B cell (primary cell): ENCODE measurements at regions not wholly inside any gene's neighbourhood (a gene's known extent, or its start where the extent isn't known, plus 50 kb on each side); places are given as distances from the start of the nearest gene placed in this dataset.

Source experiments
- ATAC-seq: fragments of 200-7000 bp; cut with Tn5 transposase; one replicate; pipeline ENCODE4 v1.10.0; 2021; ENCODE audit warnings: low read depth, mild to moderate bottlenecking, moderate number of reproducible peaks, moderate library complexity
- CTCF ChIA-PET: fragments of 350-600 bp; sonication (Branson Sonifier 250); formaldehyde crosslinking; loops from one replicate; lab custom pipeline; 2021; ENCODE audit warnings: antibody characterized with exemption, inconsistent platforms; lab: Charles Lee
- POLR2A ChIA-PET: fragments of 350-600 bp; sonication (Branson Sonifier 250); formaldehyde crosslinking; loops from one replicate; lab custom pipeline; 2021; ENCODE audit warnings: antibody characterized with exemption; lab: Charles Lee
- DNase-seq: peaks from one replicate; pipeline ENCODE4 v3.0.0; 2013
- H2AFZ ChIP-seq: 2 replicates; pipeline ENCODE4 v1.6.1; 2012; ENCODE audit warnings: mild to moderate bottlenecking, low read depth, low read length; ENCODE audit not compliant: insufficient read depth, poor library complexity, severe bottlenecking
- H3K27ac ChIP-seq, 2 donors: 1 replicate in 1 of 2; 2 replicates in 1 of 2; pipeline ENCODE4 v1.5.1; 2012 to 2013; ENCODE audit warnings: low read length in 2 of 2, mild to moderate bottlenecking in 2 of 2, moderate library complexity in 1 of 2
- H3K27me3 ChIP-seq, 4 experiments: fragments of 200-600 bp in 1 of 4; sonication (generic) in 1 of 4; replicated peaks in 1 of 4; 1 replicate in 2 of 4; 2 replicates in 2 of 4; pipeline versions ENCODE4 v1.6.1 to v1.7.0; 2013 to 2016; ENCODE audit warnings: low read length in 3 of 4, mild to moderate bottlenecking in 2 of 4, mixed read lengths in 1 of 4, moderate library complexity in 1 of 4; ENCODE audit not compliant: insufficient read depth in 4 of 4, control insufficient read depth in 3 of 4; ENCODE audit errors: control extremely low read depth in 1 of 4
- H3K36me3 ChIP-seq, 2 experiments: replicated peaks in 1 of 2; 1 replicate in 1 of 2; 2 replicates in 1 of 2; pipeline versions ENCODE4 v1.6.1 to v1.7.1; 2013; ENCODE audit warnings: low read length in 1 of 2; ENCODE audit not compliant: insufficient read depth in 2 of 2, control insufficient read depth in 1 of 2; ENCODE audit errors: control extremely low read depth in 1 of 2, extremely low read depth in 1 of 2
- H3K4me1 ChIP-seq, 2 donors: fragments of 200-600 bp in 1 of 2; sonication (generic) in 1 of 2; 1 replicate in 1 of 2; 2 replicates in 1 of 2; pipeline versions ENCODE4 v1.5.1 to v1.6.1; 2013 to 2017; ENCODE audit warnings: low read length in 2 of 2; ENCODE audit not compliant: control insufficient read depth in 2 of 2, insufficient read depth in 2 of 2
- H3K4me2 ChIP-seq: replicated peaks from 2 replicates; pipeline ENCODE3; 2012; ENCODE audit warnings: mild to moderate bottlenecking, low read depth, low read length; ENCODE audit not compliant: poor library complexity, severe bottlenecking
- H3K4me3 ChIP-seq, 5 experiments: fragments of 200-600 bp in 1 of 5; sonication (generic) in 1 of 5; 1 replicate in 3 of 5; 2 replicates in 2 of 5; pipeline versions ENCODE4 v1.5.1 to v1.7.0; 2011 to 2016; ENCODE audit warnings: low read length in 4 of 5, mild to moderate bottlenecking in 4 of 5, low read depth in 2 of 5, control low read depth in 1 of 5, moderate library complexity in 1 of 5; ENCODE audit not compliant: insufficient read depth in 1 of 5; ENCODE audit errors: control extremely low read depth in 1 of 5, extremely low read depth in 1 of 5
- H3K79me2 ChIP-seq: fragments of 200-600 bp; sonication (generic); one replicate; pipeline ENCODE4 v1.6.0; 2016; ENCODE audit warnings: low read length; ENCODE audit not compliant: control insufficient read depth, insufficient read depth
- H3K9ac ChIP-seq: fragments of 200-600 bp; sonication (generic); 2 replicates; pipeline ENCODE4 v1.6.1; 2017; ENCODE audit warnings: mild to moderate bottlenecking, low read length, moderate library complexity
- H3K9me3 ChIP-seq, 3 donors: one replicate each; pipeline versions ENCODE4 v1.6.1 to v1.7.1; 2013; ENCODE audit warnings: low read length in 2 of 3; ENCODE audit not compliant: control insufficient read depth in 2 of 3, insufficient read depth in 1 of 3; ENCODE audit errors: control extremely low read depth in 1 of 3
- H4K20me1 ChIP-seq: 2 replicates; pipeline ENCODE4 v1.6.0; 2012; ENCODE audit warnings: mild to moderate bottlenecking, low read length; ENCODE audit not compliant: insufficient read depth, control insufficient read depth, poor library complexity, severe bottlenecking
- H3K27ac Mint-ChIP-seq: one replicate; pipeline ENCODE4 v1.8.0; 2021; ENCODE audit warnings: mixed read lengths
- H3K27me3 Mint-ChIP-seq: one replicate; pipeline ENCODE4 v1.8.0; 2021; ENCODE audit warnings: mixed read lengths
- H3K4me1 Mint-ChIP-seq: one replicate; pipeline ENCODE4 v1.8.0; 2021; ENCODE audit warnings: mixed read lengths
- H3K4me3 Mint-ChIP-seq: one replicate; pipeline ENCODE4 v1.8.0; 2021; ENCODE audit warnings: mixed read lengths
- H3K9me3 Mint-ChIP-seq: one replicate; pipeline ENCODE4 v1.8.0; 2022; ENCODE audit warnings: mixed read lengths; ENCODE audit not compliant: insufficient read depth
- EZH2 ChIP-seq: IDR thresholded peaks from 2 replicates; pipeline ENCODE4 v1.6.1; 2012; ENCODE audit warnings: borderline replicate concordance, low read depth, mild to moderate bottlenecking, moderate library complexity, low read length; ENCODE audit not compliant: insufficient read depth, poor library complexity, severe bottlenecking
- WGBS: methylation state at CpG from one replicate; pipeline ENCODE4 v1.1.5; 2013; ENCODE audit warnings: missing lambda C conversion rate; ENCODE audit not compliant: insufficient coverage; 5-methylcytosine and 5-hydroxymethylcytosine counted together
- intact Hi-C: fragments of 100-400 bp; cut with micrococcal nuclease; formaldehyde crosslinking; loops from one replicate; pipeline ENCODE4 v1.10.0; 2022
- TF ChIP-seq, protein P1 (sequence below): fragments of 200-600 bp; IDR thresholded peaks from one replicate; pipeline ENCODE4 v1.8.0; 2022; ENCODE audit warnings: antibody characterized with exemption, mild to moderate bottlenecking

DNA sequence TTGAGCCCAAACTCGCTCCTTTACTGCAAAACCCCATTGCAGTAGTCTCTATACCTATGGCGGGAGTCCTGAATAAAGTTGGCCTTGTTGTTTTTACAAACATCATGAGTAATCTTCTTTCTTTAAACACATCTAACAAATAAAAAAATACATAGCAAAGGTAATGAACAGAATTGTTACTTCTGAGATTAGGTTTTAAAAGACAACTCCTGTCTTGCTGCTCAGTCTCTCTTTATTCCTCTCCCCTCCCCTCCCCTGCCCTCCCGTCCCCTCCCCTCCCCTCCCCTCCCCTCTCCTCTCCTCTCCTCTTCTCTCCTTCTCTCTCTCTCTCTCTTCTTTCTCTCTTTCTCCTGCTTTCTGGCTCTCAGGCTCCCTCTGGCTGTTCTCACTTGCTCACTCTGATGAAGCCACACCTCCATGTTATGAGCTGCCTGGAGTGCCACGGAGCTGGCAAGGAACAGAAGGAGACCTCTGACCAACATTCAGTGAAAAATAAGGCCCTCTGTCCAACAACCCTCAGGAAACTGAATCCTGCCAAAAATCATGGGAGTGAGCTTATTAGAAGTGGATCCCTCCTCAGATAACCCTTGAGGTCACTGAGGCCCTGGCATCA lies 300.7 kb upstream of the MIR17HG start:
- H4K20me1 ChIP-seq = no peaks in the 10 kb centered on the region
- no peak overlapping the region for H3K27ac Mint-ChIP-seq
- H2AFZ ChIP-seq = no peak overlapping the region
- no peak overlapping the region for H3K4me3 Mint-ChIP-seq
- POLR2A ChIA-PET = no interaction called here
- no peaks in the 10 kb centered on the region for H3K9me3 Mint-ChIP-seq
- intact Hi-C loops = no loop called here
- no peak overlapping the region for H3K9ac ChIP-seq
- H3K9me3 ChIP-seq = no peaks in the 10 kb centered on the region
- H3K4me2 ChIP-seq = no peak overlapping the region
- ATAC-seq (no peak), DNase-seq (no peak)
- H3K4me1 Mint-ChIP-seq = no peaks in the 10 kb centered on the region
- no peaks in the 10 kb centered on the region for H3K79me2 ChIP-seq
- H3K36me3 ChIP-seq = no peaks in the 10 kb centered on the region
- H3K4me3 ChIP-seq = no peak overlapping the region
- TF ChIP-seq, protein P1, sequence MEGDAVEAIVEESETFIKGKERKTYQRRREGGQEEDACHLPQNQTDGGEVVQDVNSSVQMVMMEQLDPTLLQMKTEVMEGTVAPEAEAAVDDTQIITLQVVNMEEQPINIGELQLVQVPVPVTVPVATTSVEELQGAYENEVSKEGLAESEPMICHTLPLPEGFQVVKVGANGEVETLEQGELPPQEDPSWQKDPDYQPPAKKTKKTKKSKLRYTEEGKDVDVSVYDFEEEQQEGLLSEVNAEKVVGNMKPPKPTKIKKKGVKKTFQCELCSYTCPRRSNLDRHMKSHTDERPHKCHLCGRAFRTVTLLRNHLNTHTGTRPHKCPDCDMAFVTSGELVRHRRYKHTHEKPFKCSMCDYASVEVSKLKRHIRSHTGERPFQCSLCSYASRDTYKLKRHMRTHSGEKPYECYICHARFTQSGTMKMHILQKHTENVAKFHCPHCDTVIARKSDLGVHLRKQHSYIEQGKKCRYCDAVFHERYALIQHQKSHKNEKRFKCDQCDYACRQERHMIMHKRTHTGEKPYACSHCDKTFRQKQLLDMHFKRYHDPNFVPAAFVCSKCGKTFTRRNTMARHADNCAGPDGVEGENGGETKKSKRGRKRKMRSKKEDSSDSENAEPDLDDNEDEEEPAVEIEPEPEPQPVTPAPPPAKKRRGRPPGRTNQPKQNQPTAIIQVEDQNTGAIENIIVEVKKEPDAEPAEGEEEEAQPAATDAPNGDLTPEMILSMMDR = no peak
- TF ChIP-seq EZH2 = no peak
- no peaks in the 10 kb centered on the region for H3K27me3 Mint-ChIP-seq
- CTCF ChIA-PET = no interaction called here
- no peaks in the 10 kb centered on the region for H3K27me3 ChIP-seq
- no peaks in the 10 kb centered on the region for H3K4me1 ChIP-seq
- 38% methylated on average over 1 of the region's 4 CpGs for WGBS
- no peak overlapping the region for H3K27ac ChIP-seq

DNA sequence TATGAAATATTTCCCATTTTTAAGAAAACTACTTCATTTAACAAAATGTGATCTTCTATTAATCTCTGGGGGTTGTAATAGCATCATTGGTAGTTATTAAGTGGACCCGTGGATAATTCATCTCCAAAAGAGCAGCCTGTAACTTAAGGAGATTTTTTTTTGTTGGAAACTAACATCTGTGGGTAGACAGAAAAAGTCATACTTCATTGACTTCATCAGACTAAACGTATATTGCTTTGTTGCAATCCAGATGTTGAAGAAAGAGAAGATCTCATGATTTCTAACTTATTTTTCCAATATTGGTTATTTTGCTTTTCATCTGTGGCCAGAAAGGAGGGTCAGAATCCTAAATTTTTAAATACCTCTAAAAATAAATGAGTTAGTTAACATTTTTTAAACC lies 296.5 kb upstream of the MIR17HG start:
- no peaks in the 10 kb centered on the region for H3K4me1 Mint-ChIP-seq
- Histone ChIP-seq H3K36me3 (no peaks in the 10 kb centered on the region), H3K9me3 (no peaks in the 10 kb centered on the region), H3K27me3 (no peaks in the 10 kb centered on the region), H4K20me1 (no peaks in the 10 kb centered on the region), H3K9ac (no peak overlapping the region), H3K79me2 (no peaks in the 10 kb centered on the region), H3K27ac (no peak overlapping the region), H3K4me2 (no peak overlapping the region), H2AFZ (no peak overlapping the region), H3K4me3 (no peak overlapping the region), H3K4me1 (no peaks in the 10 kb centered on the region)
- ChIA-PET POLR2A (no interaction called here), CTCF (no interaction called here)
- intact Hi-C loops = no loop called here
- DNase-seq = no peak
- TF ChIP-seq, protein P1 = no peak
- no peak for TF ChIP-seq EZH2
- no peak overlapping the region for H3K27ac Mint-ChIP-seq
- H3K27me3 Mint-ChIP-seq = no peaks in the 10 kb centered on the region
- ATAC-seq = no peak
- no peaks in the 10 kb centered on the region for H3K9me3 Mint-ChIP-seq
- no CpG with 5 or more reads among the region's 2 CpGs for WGBS
- H3K4me3 Mint-ChIP-seq = no peak overlapping the region
